HepG2 (cell line): ENCODE measurements at regions not wholly inside any gene's neighbourhood (a gene's known extent, or its start where the extent isn't known, plus 50 kb on each side); places are given as distances from the start of the nearest gene placed in this dataset.
A peak's percentile ranks its signal among the peaks of the same experiment; 100 is the strongest.

Source experiments
- FOXP1 ChIP-seq, 2 experiments: fragments of 450-650 bp in 1 of 2; IDR thresholded peaks; 2 replicates each; pipeline ENCODE4 v1.6.1; 2017 to 2018; ENCODE audit warnings: antibody characterized with exemption in 1 of 2
- HNRNPH1 ChIP-seq: fragments of 200-400 bp; formaldehyde crosslinking; optimal IDR thresholded peaks from 2 replicates; pipeline ENCODE3; 2017; ENCODE audit warnings: mild to moderate bottlenecking, low read depth, low read length
- IKZF1 ChIP-seq: fragments of 450-650 bp; IDR thresholded peaks from 2 replicates; pipeline ENCODE4 v1.7.1; 2016
- KAT8 ChIP-seq: IDR thresholded peaks from 2 replicates; pipeline ENCODE4 v1.6.1; 2016; ENCODE audit warnings: missing genetic modification reagents, missing compliant biosample characterization
- MAFF ChIP-seq: IDR thresholded peaks from 2 replicates; pipeline ENCODE4 v1.6.1; 2011; ENCODE audit warnings: low read depth, low read length, improper control_type of control experiment
- NR2F1 ChIP-seq, 2 experiments: fragments of 450-650 bp in 1 of 2; formaldehyde crosslinking in 1 of 2; IDR thresholded peaks; 2 replicates each; pipeline versions ENCODE4 v1.5.0 to v1.6.1; 2016 to 2020; ENCODE audit warnings: mild to moderate bottlenecking in 1 of 2, missing compliant biosample characterization in 1 of 2, missing genetic modification reagents in 1 of 2, moderate library complexity in 1 of 2
- PHF5A ChIP-seq: IDR thresholded peaks from one replicate; pipeline ENCODE4 v1.6.1; 2018; ENCODE audit warnings: low read depth, missing genetic modification reagents; ENCODE audit not compliant: unreplicated experiment
- RARG ChIP-seq: sonication (generic); formaldehyde crosslinking; IDR thresholded peaks from 2 replicates; pipeline ENCODE4 v1.4.0; 2020; ENCODE audit warnings: low read depth, mild to moderate bottlenecking, missing genetic modification reagents
- SRF ChIP-seq: IDR thresholded peaks from 2 replicates; pipeline ENCODE4 v1.6.1; 2011; ENCODE audit warnings: mild to moderate bottlenecking, low read depth, low read length, moderate library complexity
- TOPORS ChIP-seq: sonication (generic); formaldehyde crosslinking; IDR thresholded peaks from 2 replicates; pipeline ENCODE4 v1.8.0; 2023; ENCODE audit warnings: mild to moderate bottlenecking, missing genetic modification reagents
- YEATS2 ChIP-seq: sonication (generic); formaldehyde crosslinking; IDR thresholded peaks from 2 replicates; pipeline ENCODE4 v1.4.0; 2020; ENCODE audit warnings: missing genetic modification reagents, borderline replicate concordance
- ZFP36L2 ChIP-seq: sonication (generic); formaldehyde crosslinking; IDR thresholded peaks from 2 replicates; pipeline ENCODE4 v1.4.0; 2020; ENCODE audit warnings: missing genetic modification reagents
- ZNF563 ChIP-seq: sonication (generic); formaldehyde crosslinking; IDR thresholded peaks from 2 replicates; pipeline ENCODE4 v1.8.0; 2022; ENCODE audit warnings: mild to moderate bottlenecking, moderate library complexity, missing genetic modification reagents
- ZNF7 ChIP-seq: IDR thresholded peaks from 2 replicates; pipeline ENCODE4 v1.6.1; 2016; ENCODE audit warnings: missing biosample characterization, missing genetic modification reagents
- ZNF878 ChIP-seq: sonication (generic); formaldehyde crosslinking; IDR thresholded peaks from 2 replicates; pipeline ENCODE4 v1.8.1; 2023; ENCODE audit warnings: mild to moderate bottlenecking, missing genetic modification reagents, moderate library complexity
- ZSCAN20 ChIP-seq: sonication (generic); formaldehyde crosslinking; IDR thresholded peaks from 2 replicates; pipeline ENCODE4 v1.4.0; 2020; ENCODE audit warnings: missing genetic modification reagents, mild to moderate bottlenecking, borderline replicate concordance
- TF ChIP-seq, protein P1 (sequence below): IDR thresholded peaks from 2 replicates; pipeline ENCODE4 v1.6.1; 2016; ENCODE audit warnings: low read depth, borderline replicate concordance
- TF ChIP-seq, protein P2 (sequence below): sonication (generic); formaldehyde crosslinking; conservative IDR thresholded peaks from 2 replicates; pipeline ENCODE4 v1.8.0; 2022; ENCODE audit warnings: mild to moderate bottlenecking, moderate library complexity, missing genetic modification reagents
- TF ChIP-seq, protein P3 (sequence below): sonication (generic); formaldehyde crosslinking; IDR thresholded peaks from 2 replicates; pipeline ENCODE4 v1.4.0; 2020; ENCODE audit warnings: mild to moderate bottlenecking, missing genetic modification reagents

DNA sequence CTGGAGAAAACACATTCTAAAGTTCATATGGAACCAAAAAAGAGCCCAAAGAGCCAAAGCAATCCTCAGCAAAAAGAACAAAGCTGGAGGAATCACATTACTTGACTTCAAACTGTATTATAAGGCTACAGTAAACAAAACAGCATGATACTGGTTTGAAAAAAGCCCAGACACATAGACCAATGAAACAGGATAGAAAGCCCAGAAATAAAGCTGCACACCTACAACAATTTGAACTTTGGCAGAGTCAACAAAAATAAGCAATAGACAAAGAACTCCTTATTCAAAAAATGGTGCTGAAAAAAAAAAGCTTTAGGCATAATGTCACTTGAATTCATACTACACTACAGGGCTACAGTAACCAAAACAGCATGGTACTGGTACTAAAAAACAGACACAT, 289.6 kb downstream of the NR4A2 start (continued):
- TF ChIP-seq KAT8 (CRISPR knock-in tag) (no peak), SRF (no peak), ZNF878 (no peak), FOXP1 (IDR thresholded peaks at IDR 0.05) (0 out of 2 replicates have a peak, but pooled peaks have one; percentile 25), FOXP1 (CRISPR knock-in tag; IDR thresholded peaks at IDR 0.05) (peak; percentile 51; the same call in 1 of the 2 replicates), YEATS2 (no peak), ZNF7 (no peak), PHF5A (no peak), IKZF1 (no peak), RARG (no peak), NR2F1 (CRISPR knock-in tag; IDR thresholded peaks at IDR 0.05) (no peak), TOPORS (CRISPR knock-in tag) (no peak), ZSCAN20 (CRISPR knock-in tag) (no peak), ZNF563 (CRISPR knock-in tag) (no peak), ZFP36L2 (CRISPR knock-in tag) (no peak), HNRNPH1 (no peak), MAFF (no peak)
- TF ChIP-seq, protein P1, sequence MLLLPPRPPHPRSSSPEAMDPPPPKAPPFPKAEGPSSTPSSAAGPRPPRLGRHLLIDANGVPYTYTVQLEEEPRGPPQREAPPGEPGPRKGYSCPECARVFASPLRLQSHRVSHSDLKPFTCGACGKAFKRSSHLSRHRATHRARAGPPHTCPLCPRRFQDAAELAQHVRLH (CRISPR knock-in tag) = no peak
- TF ChIP-seq, protein P2, sequence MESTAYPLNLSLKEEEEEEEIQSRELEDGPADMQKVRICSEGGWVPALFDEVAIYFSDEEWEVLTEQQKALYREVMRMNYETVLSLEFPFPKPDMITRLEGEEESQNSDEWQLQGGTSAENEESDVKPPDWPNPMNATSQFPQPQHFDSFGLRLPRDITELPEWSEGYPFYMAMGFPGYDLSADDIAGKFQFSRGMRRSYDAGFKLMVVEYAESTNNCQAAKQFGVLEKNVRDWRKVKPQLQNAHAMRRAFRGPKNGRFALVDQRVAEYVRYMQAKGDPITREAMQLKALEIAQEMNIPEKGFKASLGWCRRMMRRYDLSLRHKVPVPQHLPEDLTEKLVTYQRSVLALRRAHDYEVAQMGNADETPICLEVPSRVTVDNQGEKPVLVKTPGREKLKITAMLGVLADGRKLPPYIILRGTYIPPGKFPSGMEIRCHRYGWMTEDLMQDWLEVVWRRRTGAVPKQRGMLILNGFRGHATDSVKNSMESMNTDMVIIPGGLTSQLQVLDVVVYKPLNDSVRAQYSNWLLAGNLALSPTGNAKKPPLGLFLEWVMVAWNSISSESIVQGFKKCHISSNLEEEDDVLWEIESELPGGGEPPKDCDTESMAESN (CRISPR knock-in tag) = no peak
- TF ChIP-seq, protein P3, sequence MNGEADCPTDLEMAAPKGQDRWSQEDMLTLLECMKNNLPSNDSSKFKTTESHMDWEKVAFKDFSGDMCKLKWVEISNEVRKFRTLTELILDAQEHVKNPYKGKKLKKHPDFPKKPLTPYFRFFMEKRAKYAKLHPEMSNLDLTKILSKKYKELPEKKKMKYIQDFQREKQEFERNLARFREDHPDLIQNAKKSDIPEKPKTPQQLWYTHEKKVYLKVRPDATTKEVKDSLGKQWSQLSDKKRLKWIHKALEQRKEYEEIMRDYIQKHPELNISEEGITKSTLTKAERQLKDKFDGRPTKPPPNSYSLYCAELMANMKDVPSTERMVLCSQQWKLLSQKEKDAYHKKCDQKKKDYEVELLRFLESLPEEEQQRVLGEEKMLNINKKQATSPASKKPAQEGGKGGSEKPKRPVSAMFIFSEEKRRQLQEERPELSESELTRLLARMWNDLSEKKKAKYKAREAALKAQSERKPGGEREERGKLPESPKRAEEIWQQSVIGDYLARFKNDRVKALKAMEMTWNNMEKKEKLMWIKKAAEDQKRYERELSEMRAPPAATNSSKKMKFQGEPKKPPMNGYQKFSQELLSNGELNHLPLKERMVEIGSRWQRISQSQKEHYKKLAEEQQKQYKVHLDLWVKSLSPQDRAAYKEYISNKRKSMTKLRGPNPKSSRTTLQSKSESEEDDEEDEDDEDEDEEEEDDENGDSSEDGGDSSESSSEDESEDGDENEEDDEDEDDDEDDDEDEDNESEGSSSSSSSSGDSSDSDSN (CRISPR knock-in tag) = no peak
